SK-N-SH (cell line): ENCODE measurements at regions not wholly inside any gene's neighbourhood (a gene's known extent, or its start where the extent isn't known, plus 50 kb on each side); places are given as distances from the start of the nearest gene placed in this dataset.

Experiments
- CTCF ChIP-seq: fragments of 200-600 bp; sonication (generic); IDR thresholded peaks from 2 replicates; pipeline ENCODE4 v1.6.1; 2017; ENCODE audit warnings: antibody characterized with exemption, mild to moderate bottlenecking, moderate library complexity
- EP300 ChIP-seq, 2 experiments: IDR thresholded peaks; 2 replicates each; pipeline versions ENCODE4 v1.4.0 to v1.6.1; 2012; ENCODE audit warnings: borderline replicate concordance in 1 of 2, low read depth in 1 of 2, low read length in 1 of 2
- FOSL2 ChIP-seq: IDR thresholded peaks from 2 replicates; pipeline ENCODE4 v1.4.0; 2012; ENCODE audit warnings: low read depth, mild to moderate bottlenecking, moderate library complexity, borderline replicate concordance
- IRF3 ChIP-seq: fragments of 150-350 bp; IDR thresholded peaks from 2 replicates; pipeline ENCODE4 v1.6.1; 2016; ENCODE audit warnings: mild to moderate bottlenecking, low read depth, low read length
- RXRA ChIP-seq: IDR thresholded peaks from 2 replicates; pipeline ENCODE4 v1.4.0; 2012; ENCODE audit warnings: low read depth, mild to moderate bottlenecking, borderline replicate concordance
- SIN3A ChIP-seq: IDR thresholded peaks from 2 replicates; pipeline ENCODE4 v1.6.1; 2012; ENCODE audit warnings: low read depth, mild to moderate bottlenecking, low read length, moderate library complexity, borderline replicate concordance
- SMC3 ChIP-seq: IDR thresholded peaks from 2 replicates; pipeline ENCODE4 v1.6.1; 2012; ENCODE audit warnings: low read depth, low read length, improper control_type of control experiment

GRCh38 chr18:64663086-64663485 is 514.2 kb upstream of the LINC00305 start:
- TF ChIP-seq CTCF, result no peak
- TF ChIP-seq IRF3, result no peak
- TF ChIP-seq SIN3A, result no peak
- TF ChIP-seq RXRA, result no peak
- no peak for TF ChIP-seq FOSL2
- TF ChIP-seq EP300 (IDR thresholded peaks at IDR 0.05; ENCODE audit: borderline replicate concordance in 1 of 2, low read depth in 1 of 2, low read length in 1 of 2), result no peak
- no peak for TF ChIP-seq SMC3
